ENCODE measurements at regions not wholly inside any gene's neighbourhood (a gene's known extent, or its start where the extent isn't known, plus 50 kb on each side); places are given as distances from the start of the nearest gene placed in this dataset.

GRCh38 chr1:115142616-115143015 lies 53.3 kb upstream of the TSPAN2 start:
- Histone ChIP-seq H3K23ac (ENCODE audit: low read length in 2 of 2) (no peak overlapping the region), H3K36me3 (ENCODE audit: control insufficient read depth in 1 of 2, insufficient read depth in 2 of 2, low read depth in 1 of 2, low read length in 2 of 2) (no peaks in the 10 kb centered on the region), H2AK5ac (ENCODE audit: low read length, severe bottlenecking) (no peak overlapping the region), H4K8ac (ENCODE audit: low read length) (no peak overlapping the region), H3K4ac (ENCODE audit: low read depth in 1 of 2, low read length in 2 of 2) (no peak overlapping the region), H3K14ac (ENCODE audit: low read length in 2 of 2) (no peak overlapping the region), H3K27me3 (ENCODE audit: control insufficient read depth in 1 of 2, insufficient read depth in 1 of 2, low read length in 2 of 2) (no peaks in the 10 kb centered on the region), H3K27ac (ENCODE audit: low read length, poor library complexity, severe bottlenecking) (no peak overlapping the region), H2BK5ac (ENCODE audit: low read depth, low read length, poor library complexity, severe bottlenecking) (no peak overlapping the region), H2BK12ac (ENCODE audit: low read length in 2 of 2) (no peak overlapping the region), H4K91ac (ENCODE audit: low read length) (no peak overlapping the region), H2BK120ac (ENCODE audit: low read depth, low read length) (no peak overlapping the region), H3K9me3 (ENCODE audit: control insufficient read depth, low read length) (no peaks in the 10 kb centered on the region), H3K9ac (ENCODE audit: low read length) (no peak overlapping the region), H3K18ac (ENCODE audit: low read depth in 1 of 2, low read length in 2 of 2) (no peak overlapping the region), H3K4me1 (ENCODE audit: control insufficient read depth, insufficient read depth, low read depth, low read length) (peaks cover 4% of the 10 kb centered on the region), H3K4me3 (ENCODE audit: insufficient read depth in 1 of 2, low read depth in 1 of 2, low read length in 2 of 2) (no peak overlapping the region), H3K79me1 (replicated peaks; ENCODE audit: low read length, poor library complexity, severe bottlenecking) (no peaks in the 10 kb centered on the region), H2AFZ (ENCODE audit: low read depth, low read length) (no peak overlapping the region), H2BK15ac (ENCODE audit: low read depth, poor library complexity, severe bottlenecking) (no peak overlapping the region), H3K4me2 (ENCODE audit: low read length, poor library complexity, severe bottlenecking) (no peak overlapping the region)
- 97% methylated on average over 3 of the region's 3 CpGs for WGBS
- DNase-seq = no peak

DNA sequence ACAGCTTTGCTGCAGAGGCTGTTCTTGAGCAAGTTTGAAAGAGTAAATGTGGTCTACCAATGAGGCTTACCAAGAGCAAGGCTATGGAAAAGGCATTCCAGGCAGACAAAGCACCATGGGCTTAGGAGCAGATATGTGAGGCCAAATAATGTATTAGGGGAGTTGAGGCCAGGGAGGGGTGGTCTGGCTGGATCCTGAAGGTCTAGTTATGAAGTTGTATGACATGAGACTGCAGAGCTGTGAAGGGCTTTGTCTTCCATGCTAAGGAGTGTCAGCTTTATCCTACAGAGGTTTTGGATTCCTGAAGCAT lies 51.8 kb upstream of the TSPAN2 start:
- H3K36me3 ChIP-seq (ENCODE audit: control insufficient read depth in 1 of 2, insufficient read depth in 2 of 2, low read depth in 1 of 2, low read length in 2 of 2) = no peaks in the 10 kb centered on the region
- no peak overlapping the region for H3K9ac ChIP-seq (ENCODE audit: low read length)
- no peak overlapping the region for H4K91ac ChIP-seq (ENCODE audit: low read length)
- H3K4me1 ChIP-seq (ENCODE audit: control insufficient read depth, insufficient read depth, low read depth, low read length) = peaks cover 4% of the 10 kb centered on the region
- DNase-seq = no peak
- H3K9me3 ChIP-seq (ENCODE audit: control insufficient read depth, low read length) = no peaks in the 10 kb centered on the region
- H2BK120ac ChIP-seq (ENCODE audit: low read depth, low read length) = no peak overlapping the region
- H2BK5ac ChIP-seq (ENCODE audit: low read depth, low read length, poor library complexity, severe bottlenecking) = no peak overlapping the region
- no peak overlapping the region for H4K8ac ChIP-seq (ENCODE audit: low read length)
- H2AK5ac ChIP-seq (ENCODE audit: low read length, severe bottlenecking) = no peak overlapping the region
- H3K79me1 ChIP-seq (replicated peaks; ENCODE audit: low read length, poor library complexity, severe bottlenecking) = no peaks in the 10 kb centered on the region
- no peak overlapping the region for H2AFZ ChIP-seq (ENCODE audit: low read depth, low read length)
- no peak overlapping the region for H3K27ac ChIP-seq (ENCODE audit: low read length, poor library complexity, severe bottlenecking)
- no peak overlapping the region for H3K4me3 ChIP-seq (ENCODE audit: insufficient read depth in 1 of 2, low read depth in 1 of 2, low read length in 2 of 2)
- no peak overlapping the region for H3K14ac ChIP-seq (ENCODE audit: low read length in 2 of 2)
- H3K4me2 ChIP-seq (ENCODE audit: low read length, poor library complexity, severe bottlenecking) = no peak overlapping the region
- H3K4ac ChIP-seq (ENCODE audit: low read depth in 1 of 2, low read length in 2 of 2) = no peak overlapping the region
- no peak overlapping the region for H3K23ac ChIP-seq (ENCODE audit: low read length in 2 of 2)
- H3K18ac ChIP-seq (ENCODE audit: low read depth in 1 of 2, low read length in 2 of 2) = no peak overlapping the region
- no peak overlapping the region for H2BK15ac ChIP-seq (ENCODE audit: low read depth, poor library complexity, severe bottlenecking)
- H2BK12ac ChIP-seq (ENCODE audit: low read length in 2 of 2) = no peak overlapping the region
- H3K27me3 ChIP-seq (ENCODE audit: control insufficient read depth in 1 of 2, insufficient read depth in 1 of 2, low read length in 2 of 2) = no peaks in the 10 kb centered on the region

- Histone ChIP-seq H3K27ac (ENCODE audit: low read length, poor library complexity, severe bottlenecking) (no peak overlapping the region), H3K4me1 (ENCODE audit: control insufficient read depth, insufficient read depth, low read depth, low read length) (peaks cover 4% of the 10 kb centered on the region), H3K14ac (ENCODE audit: low read length in 2 of 2) (no peak overlapping the region), H3K18ac (ENCODE audit: low read depth in 1 of 2, low read length in 2 of 2) (no peak overlapping the region), H3K4ac (ENCODE audit: low read depth in 1 of 2, low read length in 2 of 2) (no peak overlapping the region), H2BK5ac (ENCODE audit: low read depth, low read length, poor library complexity, severe bottlenecking) (no peak overlapping the region), H4K8ac (ENCODE audit: low read length) (no peak overlapping the region), H3K36me3 (ENCODE audit: control insufficient read depth in 1 of 2, insufficient read depth in 2 of 2, low read depth in 1 of 2, low read length in 2 of 2) (no peaks in the 10 kb centered on the region), H3K4me2 (ENCODE audit: low read length, poor library complexity, severe bottlenecking) (no peak overlapping the region), H4K91ac (ENCODE audit: low read length) (no peak overlapping the region), H2BK12ac (ENCODE audit: low read length in 2 of 2) (no peak overlapping the region), H3K27me3 (ENCODE audit: control insufficient read depth in 1 of 2, insufficient read depth in 1 of 2, low read length in 2 of 2) (no peaks in the 10 kb centered on the region), H3K4me3 (ENCODE audit: insufficient read depth in 1 of 2, low read depth in 1 of 2, low read length in 2 of 2) (no peak overlapping the region), H3K9ac (ENCODE audit: low read length) (no peak overlapping the region), H2BK120ac (ENCODE audit: low read depth, low read length) (no peak overlapping the region), H3K79me1 (replicated peaks; ENCODE audit: low read length, poor library complexity, severe bottlenecking) (no peaks in the 10 kb centered on the region), H2AFZ (ENCODE audit: low read depth, low read length) (no peak overlapping the region), H3K9me3 (ENCODE audit: control insufficient read depth, low read length) (no peaks in the 10 kb centered on the region), H2BK15ac (ENCODE audit: low read depth, poor library complexity, severe bottlenecking) (no peak overlapping the region), H3K23ac (ENCODE audit: low read length in 2 of 2) (no peak overlapping the region), H2AK5ac (ENCODE audit: low read length, severe bottlenecking) (peak overlapping the region; percentile 31)
- WGBS = 91% methylated on average over 2 of the region's 2 CpGs
- DNase-seq = no peak
These were observed 51.3 kb upstream of the TSPAN2 start for GRCh38 chr1:115140442-115141144.

GRCh38 chr1:115139381-115139780 lies 50.1 kb upstream of the TSPAN2 start:
- H2AK5ac ChIP-seq (ENCODE audit: low read length, severe bottlenecking) = no peak overlapping the region
- DNase-seq = no peak
- H3K4me1 ChIP-seq (ENCODE audit: control insufficient read depth, insufficient read depth, low read depth, low read length) = peaks cover 8% of the 10 kb centered on the region
- H4K91ac ChIP-seq (ENCODE audit: low read length) = no peak overlapping the region
- H3K4me2 ChIP-seq (ENCODE audit: low read length, poor library complexity, severe bottlenecking) = no peak overlapping the region
- H3K14ac ChIP-seq (ENCODE audit: low read length in 2 of 2) = no peak overlapping the region
- no peak overlapping the region for H2AFZ ChIP-seq (ENCODE audit: low read depth, low read length)
- H3K23ac ChIP-seq (ENCODE audit: low read length in 2 of 2) = no peak overlapping the region
- H3K9ac ChIP-seq (ENCODE audit: low read length) = peak overlapping the region; percentile 73
- H4K8ac ChIP-seq (ENCODE audit: low read length) = no peak overlapping the region
- H2BK120ac ChIP-seq (ENCODE audit: low read depth, low read length) = no peak overlapping the region
- H3K4me3 ChIP-seq (ENCODE audit: insufficient read depth in 1 of 2, low read depth in 1 of 2, low read length in 2 of 2) = no peak overlapping the region
- H3K79me1 ChIP-seq (replicated peaks; ENCODE audit: low read length, poor library complexity, severe bottlenecking) = no peaks in the 10 kb centered on the region
- H3K36me3 ChIP-seq (ENCODE audit: control insufficient read depth in 1 of 2, insufficient read depth in 2 of 2, low read depth in 1 of 2, low read length in 2 of 2) = no peaks in the 10 kb centered on the region
- WGBS = no CpG with 5 or more reads among the region's 9 CpGs
- no peaks in the 10 kb centered on the region for H3K9me3 ChIP-seq (ENCODE audit: control insufficient read depth, low read length)
- H2BK15ac ChIP-seq (ENCODE audit: low read depth, poor library complexity, severe bottlenecking) = no peak overlapping the region
- no peak overlapping the region for H3K27ac ChIP-seq (ENCODE audit: low read length, poor library complexity, severe bottlenecking)
- H3K27me3 ChIP-seq (ENCODE audit: control insufficient read depth in 1 of 2, insufficient read depth in 1 of 2, low read length in 2 of 2) = no peaks in the 10 kb centered on the region
- no peak overlapping the region for H3K18ac ChIP-seq (ENCODE audit: low read depth in 1 of 2, low read length in 2 of 2)
- no peak overlapping the region for H2BK12ac ChIP-seq (ENCODE audit: low read length in 2 of 2)
- H3K4ac ChIP-seq (ENCODE audit: low read depth in 1 of 2, low read length in 2 of 2) = no peak overlapping the region
- no peak overlapping the region for H2BK5ac ChIP-seq (ENCODE audit: low read depth, low read length, poor library complexity, severe bottlenecking)

Measured in mesenchymal stem cell (in vitro differentiated cells and primary cell).